GM18505 (cell line): ENCODE measurements at regions not wholly inside any gene's neighbourhood (a gene's known extent, or its start where the extent isn't known, plus 50 kb on each side); places are given as distances from the start of the nearest gene placed in this dataset.
"Not testable (repeated sequence)": the region's sequence is repeated elsewhere in the genome, so short reads cannot be mapped to it uniquely, and the experiment has no call there.

ENCODE experiments used
- ATAC-seq: cut with Tn5 transposase; IDR thresholded peaks from one replicate; pipeline ENCODE4 v1.9.1; 2021; ENCODE audit not compliant: unreplicated experiment

DNA sequence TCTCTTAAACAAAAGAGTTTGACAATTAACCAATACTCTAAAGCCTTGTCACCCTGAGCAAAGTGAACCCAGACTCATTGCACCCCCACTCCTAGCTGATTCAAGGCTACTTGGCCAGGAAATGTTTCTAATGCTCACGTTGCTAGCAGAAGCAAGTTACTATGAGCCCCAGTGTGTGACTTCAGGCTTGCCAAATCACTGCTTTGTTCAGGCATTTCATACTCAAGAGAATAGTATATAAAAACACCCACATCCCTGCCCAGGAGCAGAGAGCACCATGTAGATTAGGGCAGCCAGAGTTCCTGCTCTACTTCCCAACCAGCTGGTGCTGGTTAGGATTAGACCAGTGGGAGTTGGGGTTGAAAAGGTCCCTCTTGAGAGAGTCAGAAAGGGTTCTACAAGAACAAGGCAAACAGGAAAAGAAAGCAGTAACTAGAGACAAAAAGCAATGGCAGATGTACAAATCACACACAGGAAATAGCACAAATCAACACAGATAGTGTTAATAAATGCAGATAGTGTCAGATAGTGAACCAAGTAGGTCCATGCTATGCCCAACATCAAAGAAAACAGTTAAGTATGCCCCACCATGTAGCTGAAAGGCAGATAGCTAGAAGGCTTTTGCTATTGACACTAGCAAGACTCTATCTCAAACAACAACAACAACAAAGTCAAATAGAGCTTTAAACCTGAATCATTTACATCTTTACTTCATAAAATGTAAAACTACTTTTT lies 314.3 kb downstream of the GOLGA6L6 start:
- not testable (repeated sequence) for ATAC-seq

DNA sequence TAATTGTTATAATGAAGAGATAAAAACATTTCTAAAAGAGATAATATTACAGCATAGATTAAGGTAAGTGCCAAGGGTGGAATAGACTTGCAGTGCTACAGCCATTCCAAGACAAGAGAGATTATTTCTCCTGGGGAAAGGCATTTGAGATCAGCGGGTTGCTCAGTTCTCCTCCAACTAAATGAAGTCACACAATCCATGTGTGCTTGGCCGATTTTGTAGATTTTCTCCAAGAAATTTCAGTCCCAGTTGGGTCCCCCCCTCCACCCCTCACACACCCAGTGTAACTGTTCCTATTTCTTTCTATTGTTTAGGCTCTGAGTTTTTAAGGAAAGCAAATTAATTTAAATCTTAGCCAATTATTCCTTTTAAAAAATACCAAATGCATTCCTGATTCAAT lies 315.1 kb downstream of the GOLGA6L6 start:
- not testable (repeated sequence) for ATAC-seq

DNA sequence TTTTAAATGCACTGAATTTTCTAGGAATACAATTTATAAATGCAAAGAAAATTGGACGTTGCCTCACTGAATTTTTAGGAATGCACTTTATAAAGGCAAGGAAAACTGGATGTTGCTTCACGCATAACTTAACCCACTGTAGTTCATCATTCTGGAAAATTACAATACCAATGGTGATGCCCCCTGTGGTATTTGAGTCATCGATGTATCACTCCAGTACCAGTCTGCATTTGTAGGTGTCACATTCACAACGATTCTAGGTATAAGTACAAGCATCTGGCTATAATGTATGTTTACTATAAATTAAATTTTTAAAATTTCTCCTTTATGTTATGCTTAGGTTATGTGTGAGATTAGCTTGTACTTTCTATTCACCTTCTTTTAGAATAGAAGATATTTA lies 320.5 kb downstream of the GOLGA6L6 start:
- not testable (repeated sequence) for ATAC-seq

DNA sequence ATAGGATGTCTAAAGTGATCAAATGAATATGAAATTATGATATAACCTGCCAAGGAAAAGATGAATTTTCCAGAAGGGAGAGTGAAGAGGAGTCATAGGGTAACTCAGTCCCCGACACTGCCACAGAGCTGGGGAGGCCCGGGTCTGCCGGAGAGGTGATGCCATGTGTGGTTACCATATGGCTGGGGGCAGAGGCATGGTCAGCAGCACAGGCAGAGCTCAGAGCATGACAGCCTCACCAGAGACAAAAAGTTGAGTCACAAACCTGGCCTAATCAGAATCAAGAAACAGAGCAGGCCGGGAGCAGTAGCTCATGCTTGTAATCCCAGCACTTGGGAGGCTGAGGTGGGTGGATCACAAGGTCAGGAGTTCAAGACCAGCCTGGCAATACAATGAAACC lies 322.4 kb downstream of the GOLGA6L6 start:
- ATAC-seq = not testable (repeated sequence)

DNA sequence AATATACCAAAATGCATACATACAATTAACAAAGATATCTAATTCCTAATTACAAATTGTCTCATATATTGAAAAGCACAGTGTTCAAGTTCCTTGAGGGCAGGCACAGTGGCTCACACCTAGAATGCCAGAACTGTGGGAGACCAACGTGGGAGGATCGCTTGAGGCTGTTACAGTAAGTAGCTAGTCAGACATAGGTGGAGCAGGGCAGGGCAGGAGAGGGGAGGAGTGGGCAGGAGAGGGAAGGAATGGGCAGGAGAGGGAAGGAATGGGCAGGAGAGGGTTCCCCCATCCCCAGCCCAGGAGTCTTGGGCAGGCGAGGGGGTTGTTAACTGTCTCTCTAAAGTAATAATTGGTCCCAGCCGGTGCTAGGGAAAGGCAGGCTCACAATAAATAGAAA lies 325.9 kb downstream of the GOLGA6L6 start:
- not testable (repeated sequence) for ATAC-seq

DNA sequence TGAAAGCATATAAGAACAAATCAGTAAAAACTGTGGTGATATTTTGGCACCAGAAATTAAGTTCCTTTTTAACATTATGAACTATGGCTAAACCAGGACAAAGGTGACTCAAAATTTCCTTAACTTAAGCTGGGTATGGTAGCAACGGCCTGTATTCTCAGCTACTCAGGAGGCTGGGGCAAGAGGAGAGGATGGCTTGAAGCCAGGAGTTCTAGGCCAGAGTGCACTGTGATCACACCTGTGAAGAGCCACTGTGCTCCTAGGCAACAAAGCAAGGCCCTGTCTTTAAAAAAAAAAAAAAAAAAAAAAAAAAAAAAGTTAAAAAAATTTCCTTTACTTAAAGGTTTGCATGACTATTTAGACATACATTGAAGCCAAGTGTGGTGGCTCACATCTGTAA lies 327.5 kb downstream of the GOLGA6L6 start:
- ATAC-seq = not testable (repeated sequence)

DNA sequence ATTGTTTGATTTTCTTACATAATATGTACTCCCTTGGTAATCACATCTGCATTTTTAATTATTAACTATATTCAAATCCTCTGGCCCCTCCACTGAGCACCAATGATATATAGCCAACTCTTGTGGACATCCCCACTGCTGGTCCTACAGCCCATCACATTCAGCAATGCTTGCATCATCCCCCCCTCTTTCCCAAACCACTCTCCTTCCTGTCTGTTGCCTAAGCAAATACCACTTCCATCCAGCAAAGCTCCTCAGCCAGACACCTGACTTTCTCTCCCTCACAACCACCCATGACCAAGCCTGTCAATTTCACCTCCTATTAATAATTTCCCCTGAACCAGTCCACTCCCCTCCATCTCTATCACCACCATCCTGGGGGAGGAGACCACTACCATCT lies 330.1 kb downstream of the GOLGA6L6 start:
- not testable (repeated sequence) for ATAC-seq

DNA sequence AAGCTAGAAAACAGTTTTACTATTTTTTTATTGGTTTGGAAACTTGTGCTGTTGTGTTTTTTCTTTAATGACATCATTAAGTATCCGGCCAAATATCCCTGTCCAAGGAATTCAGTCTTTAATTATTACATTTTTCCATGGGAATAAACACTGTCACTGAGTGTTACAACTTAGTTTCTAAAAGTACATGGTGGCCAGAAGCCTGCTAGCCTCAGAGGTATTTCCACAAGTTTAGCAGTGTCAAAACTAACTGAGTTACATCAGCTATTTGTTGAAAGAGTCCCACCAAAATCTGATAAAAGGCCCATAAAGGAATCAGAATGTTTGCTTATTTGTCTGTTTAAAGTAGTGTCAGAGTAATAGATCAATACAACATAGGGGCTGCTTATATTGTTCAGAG lies 331.6 kb downstream of the GOLGA6L6 start:
- not testable (repeated sequence) for ATAC-seq

DNA sequence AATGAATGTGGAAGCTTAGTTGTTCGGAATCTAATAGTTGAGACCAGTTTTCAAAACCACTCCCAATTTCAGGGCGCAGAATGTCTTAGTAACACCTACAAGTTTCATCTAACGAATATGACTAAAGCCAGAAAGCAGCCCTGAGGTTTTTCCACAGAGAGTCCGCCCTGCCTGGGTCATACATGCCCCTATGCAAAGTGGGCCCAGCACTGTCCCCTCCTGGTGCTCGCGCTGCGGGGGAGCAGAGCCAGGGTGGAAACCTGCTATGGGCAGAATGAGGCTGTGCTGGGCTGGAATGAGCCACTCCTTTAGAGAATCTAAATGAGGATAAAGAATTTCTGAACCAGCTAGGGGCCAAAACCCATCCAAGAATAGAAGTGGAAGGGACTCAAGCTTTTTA lies 334.0 kb downstream of the GOLGA6L6 start:
- ATAC-seq = not testable (repeated sequence)

DNA sequence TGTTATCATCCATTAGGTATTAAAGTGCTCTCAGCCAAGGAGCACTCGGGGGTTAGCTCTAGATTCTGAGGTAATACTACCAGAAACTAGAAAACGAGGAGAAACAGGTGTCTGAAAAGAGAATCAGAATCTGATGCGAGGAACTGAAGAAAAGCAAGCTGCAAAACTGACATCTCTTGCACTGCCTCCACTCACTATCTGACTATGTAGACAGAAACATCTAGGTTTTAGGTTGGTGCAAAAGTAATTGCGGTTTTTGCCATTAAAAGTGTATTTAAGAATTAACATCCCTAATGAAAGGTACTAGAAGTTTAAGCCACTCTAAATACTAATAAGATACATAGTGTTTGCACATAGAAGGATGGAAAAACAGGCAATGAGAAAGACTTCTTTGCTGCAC lies 334.4 kb downstream of the GOLGA6L6 start:
- ATAC-seq = not testable (repeated sequence)

DNA sequence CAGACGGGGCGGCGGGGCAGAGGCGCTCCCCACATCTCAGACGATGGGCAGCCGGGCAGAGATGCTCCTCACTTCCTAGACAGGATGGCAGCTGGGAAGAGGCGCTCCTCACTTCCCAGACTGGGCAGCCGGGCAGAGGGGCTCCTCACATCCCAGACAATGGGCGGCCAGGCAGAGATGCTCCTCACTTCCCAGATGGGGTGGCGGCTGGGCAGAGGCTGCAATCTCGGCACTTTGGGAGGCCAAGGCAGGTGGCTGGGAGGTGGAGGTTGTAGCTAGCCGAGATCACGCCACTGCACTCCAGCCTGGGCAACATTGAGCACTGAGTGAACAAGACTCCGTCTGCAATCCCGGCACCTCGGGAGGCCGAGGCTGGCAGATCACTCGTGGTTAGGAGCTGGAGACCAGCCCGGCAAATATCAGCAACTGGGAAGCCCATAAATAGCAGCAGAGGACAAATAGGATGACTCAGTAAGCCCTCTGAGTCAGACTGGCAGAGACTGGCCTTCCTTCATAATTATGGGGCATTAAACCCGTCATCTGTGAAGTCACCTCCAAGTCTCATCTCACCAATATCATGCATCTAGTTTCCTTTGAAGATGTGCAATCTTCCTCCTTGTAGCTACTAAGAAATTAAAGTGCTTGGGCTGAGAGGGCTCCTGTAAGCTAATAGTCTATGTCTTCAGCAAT lies 337.3 kb downstream of the GOLGA6L6 start:
- not testable (repeated sequence) for ATAC-seq

DNA sequence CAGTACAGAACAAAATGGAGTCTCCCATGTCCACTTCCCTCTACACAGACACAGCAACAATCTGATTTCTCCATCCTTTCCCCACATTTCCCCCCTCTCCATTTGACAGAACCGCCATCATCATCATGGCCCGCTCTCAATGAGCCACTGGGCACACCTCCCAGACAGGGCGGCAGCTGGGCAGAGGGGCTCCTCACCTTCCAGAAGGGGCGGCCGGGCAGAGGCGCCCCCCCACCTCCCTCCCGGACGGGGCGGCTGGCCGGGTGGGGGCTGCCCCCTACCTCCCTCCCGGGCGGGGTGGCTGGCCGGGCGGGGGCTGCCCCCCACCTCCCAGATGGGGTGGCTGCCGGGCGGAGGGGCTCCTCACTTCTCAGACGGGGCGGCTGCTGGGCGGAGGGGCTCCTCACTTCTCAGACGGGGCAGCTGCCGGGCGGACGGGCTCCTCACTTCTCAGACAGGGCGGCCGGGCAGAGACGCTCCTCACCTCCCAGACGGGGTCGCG lies 337.9 kb downstream of the GOLGA6L6 start:
- not testable (repeated sequence) for ATAC-seq

DNA sequence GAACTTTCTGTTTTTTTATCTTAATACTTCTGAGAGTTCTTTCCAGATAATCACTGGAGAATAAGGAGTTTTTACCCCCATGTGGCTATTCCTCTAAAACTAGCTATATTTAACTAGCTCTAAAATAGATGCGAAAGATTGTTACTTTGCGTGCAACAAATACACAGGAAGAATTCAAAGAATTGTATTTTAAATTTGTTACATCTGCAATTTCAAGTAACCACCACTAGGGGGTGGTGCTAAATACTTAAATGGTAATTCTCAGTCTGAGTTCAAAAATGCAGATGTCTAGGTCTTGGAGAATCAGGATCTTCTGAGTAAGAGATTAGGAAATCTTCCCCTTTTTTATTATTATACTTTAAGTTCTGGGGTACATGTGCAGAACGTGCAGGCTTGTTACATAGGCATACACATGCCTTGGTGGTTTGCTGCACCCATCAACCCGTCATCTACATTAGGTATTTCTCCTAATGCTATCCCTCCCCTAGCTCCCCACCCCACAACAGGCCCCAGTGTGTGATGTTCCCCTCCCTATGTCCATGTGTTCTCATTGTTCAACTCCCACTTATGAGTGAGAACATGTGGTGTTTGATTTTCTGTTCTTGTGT lies 346.9 kb downstream of the GOLGA6L6 start:
- not testable (repeated sequence) for ATAC-seq

DNA sequence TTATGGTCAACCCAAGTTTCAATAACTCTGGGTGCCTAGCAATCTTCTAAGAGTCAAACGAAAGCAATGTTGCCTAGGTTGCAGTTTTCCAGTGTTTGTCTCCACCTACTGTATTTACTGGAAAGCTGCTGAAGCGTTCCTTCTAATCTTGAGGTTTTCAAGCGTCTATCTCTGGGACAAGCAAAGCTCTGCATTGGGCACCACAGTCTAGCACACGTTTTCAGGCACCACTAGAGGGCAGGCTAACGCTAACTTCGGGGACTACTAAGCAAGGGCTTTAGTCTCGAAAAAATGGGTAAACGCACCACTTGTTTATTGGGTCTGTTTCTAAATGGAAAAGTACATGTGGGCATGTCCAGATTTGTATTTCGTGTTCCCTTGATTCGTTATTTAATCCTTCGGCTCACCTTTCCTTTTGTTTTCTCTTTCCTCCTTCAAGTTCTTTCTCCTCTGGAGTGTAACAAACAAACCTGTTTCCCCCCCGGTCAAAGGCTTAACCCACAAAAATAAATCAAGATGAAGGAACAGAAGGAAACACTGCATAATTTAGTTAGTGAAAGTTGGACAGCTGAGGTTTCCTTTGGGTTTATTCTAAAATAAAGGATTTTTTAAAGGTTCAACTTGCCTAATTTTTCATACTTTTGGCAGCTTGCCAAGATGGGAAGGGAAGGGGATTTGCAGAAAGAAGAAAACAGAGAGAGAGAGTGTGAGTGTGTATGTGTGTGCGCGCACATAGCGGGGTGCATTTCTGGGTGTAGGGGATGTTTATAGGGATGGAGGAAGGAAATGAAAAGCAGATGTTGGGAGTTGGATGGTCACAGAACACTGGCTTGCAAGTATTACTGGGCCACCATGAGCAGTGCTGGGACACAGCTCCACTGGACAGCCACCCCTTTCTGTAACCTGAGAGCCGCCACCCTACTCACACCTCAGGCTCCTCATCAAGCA lies 348.3 kb downstream of the GOLGA6L6 start:
- peak; percentile 81 for ATAC-seq

DNA sequence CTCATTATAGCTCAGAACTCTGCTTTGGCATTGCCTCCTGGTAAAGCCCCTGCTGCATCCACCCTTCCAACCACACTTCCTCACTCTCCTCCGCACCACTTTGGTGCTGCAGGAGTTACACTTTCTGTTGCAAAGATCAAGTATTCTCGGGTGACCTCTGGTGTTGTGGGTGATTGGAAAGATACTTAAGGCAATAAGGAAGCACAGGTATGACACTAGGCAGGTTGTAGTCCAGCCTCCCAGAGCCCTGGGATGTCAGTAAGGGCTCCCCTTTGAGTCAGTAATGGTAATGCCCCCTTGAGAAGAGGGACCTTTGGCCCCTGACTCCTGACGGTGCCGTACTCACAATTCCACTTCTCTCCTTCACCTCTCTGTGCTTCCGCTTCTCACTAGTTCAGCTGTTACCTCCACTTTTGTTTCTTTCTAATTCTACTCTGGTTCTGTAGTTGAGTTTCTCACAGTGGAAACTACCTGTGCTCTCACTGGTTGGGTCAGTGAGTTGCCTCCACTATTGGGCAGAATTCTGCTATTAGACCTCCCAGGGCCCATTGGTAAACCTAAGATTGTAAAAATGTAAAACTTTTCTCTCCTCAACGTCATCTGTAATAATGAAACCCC lies 350.0 kb downstream of the GOLGA6L6 start:
- not testable (repeated sequence) for ATAC-seq

DNA sequence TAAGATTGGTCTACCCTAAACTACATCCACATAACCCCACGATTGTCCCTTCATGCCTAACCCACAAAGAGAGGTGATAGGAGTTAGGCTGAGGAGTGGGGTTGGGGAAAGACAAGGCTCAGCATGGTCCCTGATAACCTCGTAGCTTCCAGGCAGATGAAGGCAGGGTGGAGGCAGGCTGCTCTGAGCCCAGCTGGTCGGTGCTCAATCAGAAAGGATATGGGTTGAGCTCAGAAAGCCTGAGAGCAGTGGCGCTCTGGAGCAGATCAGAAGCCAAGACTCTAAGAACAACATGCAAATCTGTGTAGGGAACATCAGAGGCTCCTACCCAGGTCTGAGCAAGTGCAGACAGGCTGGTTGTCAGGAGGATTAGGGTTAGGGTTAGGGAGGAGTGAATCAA lies 353.0 kb downstream of the GOLGA6L6 start:
- not testable (repeated sequence) for ATAC-seq

DNA sequence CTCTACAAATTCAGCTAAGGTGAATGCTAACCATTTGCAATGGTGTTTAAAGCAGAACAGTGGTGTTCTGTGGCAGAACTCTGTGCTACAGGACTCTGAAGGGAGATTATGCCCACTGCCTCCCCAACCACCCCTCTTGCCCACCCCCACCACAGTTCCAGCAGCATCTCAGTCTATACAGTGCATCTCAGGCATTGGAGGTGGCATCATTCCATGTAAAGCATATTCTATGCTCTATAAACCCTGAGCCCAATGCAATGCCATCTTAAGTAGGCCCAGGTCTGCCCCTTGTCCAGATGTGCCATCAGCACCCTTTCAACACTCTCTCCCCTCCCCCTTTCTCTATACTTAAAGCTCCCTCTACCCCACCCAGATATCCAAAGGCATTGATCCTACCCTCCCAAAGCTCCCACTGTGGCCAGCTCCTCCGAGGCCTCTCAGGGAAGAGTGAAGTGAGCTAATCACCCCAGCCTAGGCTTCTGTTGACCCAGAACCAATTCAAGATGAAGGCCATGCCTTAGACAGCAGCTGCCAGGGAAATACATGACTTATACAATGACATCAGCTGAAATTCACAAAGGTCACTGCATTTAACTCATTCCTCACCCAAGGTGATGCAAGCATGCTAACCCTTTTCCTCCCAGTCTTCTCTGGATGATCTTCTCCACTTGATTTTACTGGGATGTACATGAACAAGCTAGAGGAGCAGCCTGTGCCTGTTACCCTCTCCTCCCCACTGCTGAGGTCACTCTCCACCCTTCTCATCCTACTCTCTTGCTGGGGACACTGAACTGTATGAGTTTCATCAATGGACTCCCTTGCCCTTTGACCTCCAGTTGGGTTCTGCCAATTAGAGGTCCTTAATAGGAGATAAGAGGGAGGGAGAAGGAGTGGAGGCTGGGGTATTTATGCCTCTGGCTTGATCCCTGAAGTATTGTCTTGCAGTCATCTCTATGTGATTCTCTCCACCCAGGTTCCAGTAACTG lies 353.9 kb downstream of the GOLGA6L6 start:
- ATAC-seq = not testable (repeated sequence)

DNA sequence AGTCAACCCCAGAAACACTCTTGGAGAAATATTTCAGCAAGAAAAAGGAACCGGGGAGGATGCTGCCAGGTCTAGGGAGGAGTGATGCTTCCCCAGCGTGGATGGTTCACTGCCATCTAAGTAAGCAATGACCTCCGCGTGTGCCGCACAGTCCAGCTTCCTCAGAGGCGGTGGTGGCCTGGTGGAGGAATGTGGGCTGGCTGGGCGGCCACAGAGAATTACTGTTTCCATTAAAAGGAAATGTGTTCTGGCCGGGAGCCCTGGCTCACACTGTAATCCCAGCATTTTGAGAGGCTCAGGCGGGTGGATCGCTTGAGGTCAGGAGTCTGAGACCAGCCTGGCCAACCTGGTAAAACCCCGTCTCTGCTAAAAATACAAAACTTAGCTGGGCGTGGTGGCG lies 356.7 kb downstream of the GOLGA6L6 start:
- not testable (repeated sequence) for ATAC-seq

DNA sequence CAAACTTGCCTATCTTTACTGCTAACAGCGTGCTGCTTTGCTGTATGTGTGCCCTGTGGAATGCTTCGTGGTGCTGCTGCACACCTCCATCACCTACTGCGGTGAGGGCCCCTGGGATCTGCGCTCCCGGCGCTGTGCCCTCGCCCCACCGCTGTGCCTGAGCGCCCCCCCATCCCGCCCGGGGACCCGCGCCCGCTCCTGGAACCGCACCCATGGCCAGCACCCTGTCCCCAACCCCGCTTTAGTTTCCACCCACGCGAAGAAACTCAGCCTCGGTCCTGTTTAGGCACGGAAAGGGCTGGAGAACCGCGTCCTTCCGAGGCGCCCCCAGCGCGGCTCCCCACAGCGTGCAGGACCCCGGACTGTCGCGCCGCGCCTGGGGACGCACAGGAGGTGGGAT lies 373.4 kb downstream of the GOLGA6L6 start:
- ATAC-seq = not testable (repeated sequence)
